B cell (primary cell): ENCODE measurements at regions not wholly inside any gene's neighbourhood (a gene's known extent, or its start where the extent isn't known, plus 50 kb on each side); places are given as distances from the start of the nearest gene placed in this dataset.

Experiments
- ATAC-seq: fragments of 200-7000 bp; cut with Tn5 transposase; one replicate; pipeline ENCODE4 v1.10.0; 2021; ENCODE audit warnings: low read depth, mild to moderate bottlenecking, moderate number of reproducible peaks, moderate library complexity
- CTCF ChIA-PET: fragments of 350-600 bp; sonication (Branson Sonifier 250); formaldehyde crosslinking; loops from one replicate; lab custom pipeline; 2021; ENCODE audit warnings: antibody characterized with exemption, inconsistent platforms; lab: Charles Lee
- POLR2A ChIA-PET: fragments of 350-600 bp; sonication (Branson Sonifier 250); formaldehyde crosslinking; loops from one replicate; lab custom pipeline; 2021; ENCODE audit warnings: antibody characterized with exemption; lab: Charles Lee
- DNase-seq: peaks from one replicate; pipeline ENCODE4 v3.0.0; 2013
- H2AFZ ChIP-seq: 2 replicates; pipeline ENCODE4 v1.6.1; 2012; ENCODE audit warnings: mild to moderate bottlenecking, low read depth, low read length; ENCODE audit not compliant: insufficient read depth, poor library complexity, severe bottlenecking
- H3K27ac ChIP-seq, 2 donors: 1 replicate in 1 of 2; 2 replicates in 1 of 2; pipeline ENCODE4 v1.5.1; 2012 to 2013; ENCODE audit warnings: low read length in 2 of 2, mild to moderate bottlenecking in 2 of 2, moderate library complexity in 1 of 2
- H3K27me3 ChIP-seq, 4 experiments: fragments of 200-600 bp in 1 of 4; sonication (generic) in 1 of 4; replicated peaks in 1 of 4; 1 replicate in 2 of 4; 2 replicates in 2 of 4; pipeline versions ENCODE4 v1.6.1 to v1.7.0; 2013 to 2016; ENCODE audit warnings: low read length in 3 of 4, mild to moderate bottlenecking in 2 of 4, mixed read lengths in 1 of 4, moderate library complexity in 1 of 4; ENCODE audit not compliant: insufficient read depth in 4 of 4, control insufficient read depth in 3 of 4; ENCODE audit errors: control extremely low read depth in 1 of 4
- H3K36me3 ChIP-seq, 2 experiments: replicated peaks in 1 of 2; 1 replicate in 1 of 2; 2 replicates in 1 of 2; pipeline versions ENCODE4 v1.6.1 to v1.7.1; 2013; ENCODE audit warnings: low read length in 1 of 2; ENCODE audit not compliant: insufficient read depth in 2 of 2, control insufficient read depth in 1 of 2; ENCODE audit errors: control extremely low read depth in 1 of 2, extremely low read depth in 1 of 2
- H3K4me1 ChIP-seq, 2 donors: fragments of 200-600 bp in 1 of 2; sonication (generic) in 1 of 2; 1 replicate in 1 of 2; 2 replicates in 1 of 2; pipeline versions ENCODE4 v1.5.1 to v1.6.1; 2013 to 2017; ENCODE audit warnings: low read length in 2 of 2; ENCODE audit not compliant: control insufficient read depth in 2 of 2, insufficient read depth in 2 of 2
- H3K4me2 ChIP-seq: replicated peaks from 2 replicates; pipeline ENCODE3; 2012; ENCODE audit warnings: mild to moderate bottlenecking, low read depth, low read length; ENCODE audit not compliant: poor library complexity, severe bottlenecking
- H3K4me3 ChIP-seq, 5 experiments: fragments of 200-600 bp in 1 of 5; sonication (generic) in 1 of 5; 1 replicate in 3 of 5; 2 replicates in 2 of 5; pipeline versions ENCODE4 v1.5.1 to v1.7.0; 2011 to 2016; ENCODE audit warnings: low read length in 4 of 5, mild to moderate bottlenecking in 4 of 5, low read depth in 2 of 5, control low read depth in 1 of 5, moderate library complexity in 1 of 5; ENCODE audit not compliant: insufficient read depth in 1 of 5; ENCODE audit errors: control extremely low read depth in 1 of 5, extremely low read depth in 1 of 5
- H3K79me2 ChIP-seq: fragments of 200-600 bp; sonication (generic); one replicate; pipeline ENCODE4 v1.6.0; 2016; ENCODE audit warnings: low read length; ENCODE audit not compliant: control insufficient read depth, insufficient read depth
- H3K9ac ChIP-seq: fragments of 200-600 bp; sonication (generic); 2 replicates; pipeline ENCODE4 v1.6.1; 2017; ENCODE audit warnings: mild to moderate bottlenecking, low read length, moderate library complexity
- H3K9me3 ChIP-seq, 3 donors: one replicate each; pipeline versions ENCODE4 v1.6.1 to v1.7.1; 2013; ENCODE audit warnings: low read length in 2 of 3; ENCODE audit not compliant: control insufficient read depth in 2 of 3, insufficient read depth in 1 of 3; ENCODE audit errors: control extremely low read depth in 1 of 3
- H4K20me1 ChIP-seq: 2 replicates; pipeline ENCODE4 v1.6.0; 2012; ENCODE audit warnings: mild to moderate bottlenecking, low read length; ENCODE audit not compliant: insufficient read depth, control insufficient read depth, poor library complexity, severe bottlenecking
- H3K27ac Mint-ChIP-seq: one replicate; pipeline ENCODE4 v1.8.0; 2021; ENCODE audit warnings: mixed read lengths
- H3K27me3 Mint-ChIP-seq: one replicate; pipeline ENCODE4 v1.8.0; 2021; ENCODE audit warnings: mixed read lengths
- H3K4me1 Mint-ChIP-seq: one replicate; pipeline ENCODE4 v1.8.0; 2021; ENCODE audit warnings: mixed read lengths
- H3K4me3 Mint-ChIP-seq: one replicate; pipeline ENCODE4 v1.8.0; 2021; ENCODE audit warnings: mixed read lengths
- H3K9me3 Mint-ChIP-seq: one replicate; pipeline ENCODE4 v1.8.0; 2022; ENCODE audit warnings: mixed read lengths; ENCODE audit not compliant: insufficient read depth
- EZH2 ChIP-seq: IDR thresholded peaks from 2 replicates; pipeline ENCODE4 v1.6.1; 2012; ENCODE audit warnings: borderline replicate concordance, low read depth, mild to moderate bottlenecking, moderate library complexity, low read length; ENCODE audit not compliant: insufficient read depth, poor library complexity, severe bottlenecking
- WGBS: methylation state at CpG from one replicate; pipeline ENCODE4 v1.1.5; 2013; ENCODE audit warnings: missing lambda C conversion rate; ENCODE audit not compliant: insufficient coverage; 5-methylcytosine and 5-hydroxymethylcytosine counted together
- intact Hi-C: fragments of 100-400 bp; cut with micrococcal nuclease; formaldehyde crosslinking; loops from one replicate; pipeline ENCODE4 v1.10.0; 2022
- TF ChIP-seq, protein P1 (sequence below): fragments of 200-600 bp; IDR thresholded peaks from one replicate; pipeline ENCODE4 v1.8.0; 2022; ENCODE audit warnings: antibody characterized with exemption, mild to moderate bottlenecking

DNA sequence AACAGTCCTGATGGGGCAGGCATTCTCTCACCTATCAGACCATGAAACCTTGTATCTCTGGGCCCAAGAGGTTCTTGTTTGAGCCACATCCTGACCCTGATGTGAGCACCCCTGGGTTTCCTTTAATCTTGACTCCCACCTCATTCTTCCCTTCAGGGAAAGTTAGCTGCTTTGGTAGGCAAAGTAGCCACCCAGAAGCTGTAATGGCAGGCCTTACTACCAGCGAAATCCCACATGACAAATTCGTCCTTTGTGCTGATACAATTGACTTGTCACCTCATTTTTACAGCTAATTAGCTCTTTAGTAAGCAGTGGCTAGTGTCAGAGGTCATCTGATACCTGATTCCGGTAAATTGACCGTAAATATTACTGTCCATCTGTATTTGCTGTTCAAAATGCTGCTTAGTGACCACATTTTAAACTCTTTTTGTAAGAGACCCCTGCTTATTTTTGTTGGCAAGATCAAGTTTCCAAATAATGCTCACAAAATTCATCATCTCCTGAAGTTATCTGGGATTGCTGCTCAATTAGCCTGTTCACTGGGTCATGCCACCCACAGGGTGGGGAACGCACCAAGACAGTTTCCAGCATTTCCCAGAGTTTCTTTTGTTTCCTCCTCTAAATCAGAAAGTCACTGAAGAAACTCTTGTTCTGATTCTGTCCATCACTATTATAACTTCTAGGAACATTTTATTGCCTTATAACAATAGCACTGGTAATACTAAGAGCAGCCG, 329.7 kb downstream of the GPAT3 start:
- DNase-seq, result no peak
- Histone ChIP-seq H3K4me2 (no peak overlapping the region), H3K9ac (no peak overlapping the region), H3K4me1 (no peaks in the 10 kb centered on the region), H3K9me3 (no peaks in the 10 kb centered on the region), H3K4me3 (no peak overlapping the region), H3K27me3 (no peaks in the 10 kb centered on the region), H2AFZ (no peak overlapping the region), H3K36me3 (no peaks in the 10 kb centered on the region), H4K20me1 (no peaks in the 10 kb centered on the region), H3K27ac (no peak overlapping the region), H3K79me2 (no peaks in the 10 kb centered on the region)
- ChIA-PET CTCF (no interaction called here), POLR2A (no interaction called here)
- intact Hi-C loops, result no loop called here
- Mint-ChIP-seq H3K9me3 (no peaks in the 10 kb centered on the region), H3K4me3 (no peak overlapping the region), H3K4me1 (no peaks in the 10 kb centered on the region), H3K27me3 (peaks cover 9% of the 10 kb centered on the region), H3K27ac (no peak overlapping the region)
- 68% methylated on average over 5 of the region's 6 CpGs for WGBS
- TF ChIP-seq, protein P1, sequence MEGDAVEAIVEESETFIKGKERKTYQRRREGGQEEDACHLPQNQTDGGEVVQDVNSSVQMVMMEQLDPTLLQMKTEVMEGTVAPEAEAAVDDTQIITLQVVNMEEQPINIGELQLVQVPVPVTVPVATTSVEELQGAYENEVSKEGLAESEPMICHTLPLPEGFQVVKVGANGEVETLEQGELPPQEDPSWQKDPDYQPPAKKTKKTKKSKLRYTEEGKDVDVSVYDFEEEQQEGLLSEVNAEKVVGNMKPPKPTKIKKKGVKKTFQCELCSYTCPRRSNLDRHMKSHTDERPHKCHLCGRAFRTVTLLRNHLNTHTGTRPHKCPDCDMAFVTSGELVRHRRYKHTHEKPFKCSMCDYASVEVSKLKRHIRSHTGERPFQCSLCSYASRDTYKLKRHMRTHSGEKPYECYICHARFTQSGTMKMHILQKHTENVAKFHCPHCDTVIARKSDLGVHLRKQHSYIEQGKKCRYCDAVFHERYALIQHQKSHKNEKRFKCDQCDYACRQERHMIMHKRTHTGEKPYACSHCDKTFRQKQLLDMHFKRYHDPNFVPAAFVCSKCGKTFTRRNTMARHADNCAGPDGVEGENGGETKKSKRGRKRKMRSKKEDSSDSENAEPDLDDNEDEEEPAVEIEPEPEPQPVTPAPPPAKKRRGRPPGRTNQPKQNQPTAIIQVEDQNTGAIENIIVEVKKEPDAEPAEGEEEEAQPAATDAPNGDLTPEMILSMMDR, result no peak
- TF ChIP-seq EZH2, result no peak
- no peak for ATAC-seq

DNA sequence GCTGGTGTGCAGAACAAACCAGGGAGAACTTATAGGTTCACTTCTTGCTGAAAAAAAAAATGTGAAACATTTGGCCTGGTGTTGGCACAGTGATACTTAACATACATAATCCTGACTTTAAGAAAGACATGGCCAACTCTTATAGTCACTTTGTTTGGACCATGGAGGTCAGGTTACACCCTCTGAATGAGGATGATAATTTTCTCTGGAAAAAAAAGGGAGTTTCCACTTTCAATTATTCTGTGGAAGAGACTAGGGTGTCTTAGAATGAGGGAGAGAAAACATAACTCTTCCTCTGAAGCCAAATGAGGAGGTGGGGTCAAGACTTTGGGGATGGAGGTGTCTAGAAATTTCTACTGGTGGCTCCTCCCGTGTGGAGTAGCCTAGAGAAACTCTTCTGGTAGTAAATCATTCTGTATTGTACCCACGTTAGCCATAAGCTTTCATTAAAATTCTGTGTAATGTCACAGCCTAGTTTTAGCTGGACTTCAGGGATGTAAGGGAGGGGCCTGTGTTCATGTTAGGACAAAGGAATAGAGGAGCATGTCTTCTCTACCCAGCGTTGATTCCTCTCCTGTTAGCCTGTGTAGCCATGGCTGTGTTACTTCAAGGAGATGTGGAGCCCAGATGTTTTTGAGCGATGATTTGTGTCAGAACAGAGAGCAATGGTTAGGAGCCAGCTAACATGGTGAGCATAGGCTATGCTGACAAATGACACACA, 328.3 kb downstream of the GPAT3 start:
- Histone ChIP-seq H3K9ac (no peak overlapping the region), H3K9me3 (no peaks in the 10 kb centered on the region), H3K27ac (no peak overlapping the region), H4K20me1 (no peaks in the 10 kb centered on the region), H3K36me3 (no peaks in the 10 kb centered on the region), H3K4me3 (no peak overlapping the region), H3K27me3 (no peaks in the 10 kb centered on the region), H3K4me1 (no peaks in the 10 kb centered on the region), H3K79me2 (no peaks in the 10 kb centered on the region), H3K4me2 (no peak overlapping the region), H2AFZ (no peak overlapping the region)
- Mint-ChIP-seq H3K9me3 (no peaks in the 10 kb centered on the region), H3K27me3 (peaks cover 7% of the 10 kb centered on the region), H3K4me3 (no peak overlapping the region), H3K27ac (no peak overlapping the region), H3K4me1 (no peaks in the 10 kb centered on the region)
- POLR2A ChIA-PET, result no interaction called here
- intact Hi-C loops, result no loop called here
- TF ChIP-seq, protein P1, result no peak
- no peak for TF ChIP-seq EZH2
- CTCF ChIA-PET, result no interaction called here
- DNase-seq, result no peak
- WGBS, result 97% methylated on average over 2 of the region's 4 CpGs
- no peak for ATAC-seq
